IPS DF 4.7 (cell line): ENCODE measurements at regions not wholly inside any gene's neighbourhood (a gene's known extent, or its start where the extent isn't known, plus 50 kb on each side); places are given as distances from the start of the nearest gene placed in this dataset.

Experiments
- DNase-seq: peaks from one replicate; pipeline ENCODE4 v3.0.0-alpha.2; 2013; ENCODE audit warnings: low spot score; ENCODE audit errors: extremely low read depth

DNA sequence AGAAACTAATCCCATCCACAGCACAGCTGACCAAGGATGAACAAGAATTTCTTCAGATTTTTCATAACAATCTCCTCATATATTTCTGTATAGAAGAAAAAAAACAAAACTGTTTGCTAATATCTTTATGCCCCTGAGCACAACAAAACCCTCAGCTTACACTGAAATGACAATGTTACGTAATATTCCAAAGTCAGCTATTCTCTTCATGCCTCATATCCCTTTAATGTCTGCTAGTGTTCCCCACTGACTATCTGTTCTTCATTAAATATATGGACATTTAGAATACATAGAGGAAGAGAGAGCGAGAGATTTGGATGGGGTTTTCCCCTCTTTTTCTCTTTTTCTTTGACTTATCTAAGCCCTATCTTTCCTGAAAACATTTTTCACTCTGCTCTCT lies 87.9 kb upstream of the GULP1 start:
- DNase-seq: no peak

DNA sequence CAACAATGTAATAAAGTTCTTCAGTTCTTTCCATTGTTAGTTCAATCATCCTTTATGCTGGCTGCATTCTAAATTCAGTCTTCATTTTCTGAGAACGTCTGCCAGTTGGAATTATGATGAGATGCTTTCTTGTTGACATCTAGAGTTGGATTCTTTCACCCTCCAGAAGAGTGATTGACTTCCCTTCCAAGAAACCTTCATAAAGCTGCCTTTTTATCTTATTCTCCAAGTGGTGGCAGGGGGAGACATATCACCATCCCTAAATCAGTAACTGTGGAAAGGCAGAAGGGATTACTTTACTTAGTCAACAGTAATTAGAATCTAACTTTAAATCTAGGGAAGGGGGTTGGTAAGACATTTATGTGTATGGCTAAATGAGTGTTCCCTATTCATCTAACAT lies 86.8 kb upstream of the GULP1 start:
- no peak for DNase-seq

DNA sequence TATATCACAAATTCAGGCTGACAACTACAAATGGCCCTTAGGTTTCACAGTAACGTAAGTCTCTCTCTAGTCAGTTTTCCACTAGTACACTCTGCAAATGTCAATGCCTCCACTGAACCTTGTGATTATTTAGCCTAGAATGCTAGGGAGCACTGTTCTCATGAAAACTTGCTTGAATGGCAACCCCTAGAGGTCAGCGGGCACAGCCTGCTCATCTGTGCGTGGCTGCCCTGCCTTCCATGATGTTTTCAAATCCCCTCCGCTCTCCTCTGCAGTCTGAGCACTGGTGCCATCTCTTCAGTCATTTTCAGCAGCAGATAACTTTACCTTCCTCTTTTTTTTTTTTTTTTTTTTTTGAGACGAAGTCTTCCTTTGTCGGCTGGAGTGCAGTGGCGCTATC lies 84.1 kb upstream of the GULP1 start:
- DNase-seq: no peak

DNA sequence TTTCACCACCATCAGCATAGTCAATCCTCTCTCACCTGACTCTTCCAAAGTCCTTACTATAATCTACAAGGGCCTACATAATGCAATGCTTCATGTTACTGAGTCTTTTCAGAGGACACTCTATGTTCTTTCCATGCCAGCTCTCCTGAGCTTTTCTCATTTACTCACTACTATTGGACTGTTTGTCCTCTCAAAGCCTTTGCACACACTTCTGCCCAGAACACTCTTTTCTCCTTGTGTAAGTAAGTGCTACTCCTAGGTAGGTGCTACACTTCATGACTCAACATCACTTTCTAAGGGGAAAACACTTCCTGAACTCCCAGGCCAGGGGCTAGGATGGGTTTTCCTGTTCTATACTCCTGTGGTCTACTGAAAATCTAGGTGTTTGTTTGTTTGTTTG lies 82.5 kb upstream of the GULP1 start:
- DNase-seq: no peak

DNA sequence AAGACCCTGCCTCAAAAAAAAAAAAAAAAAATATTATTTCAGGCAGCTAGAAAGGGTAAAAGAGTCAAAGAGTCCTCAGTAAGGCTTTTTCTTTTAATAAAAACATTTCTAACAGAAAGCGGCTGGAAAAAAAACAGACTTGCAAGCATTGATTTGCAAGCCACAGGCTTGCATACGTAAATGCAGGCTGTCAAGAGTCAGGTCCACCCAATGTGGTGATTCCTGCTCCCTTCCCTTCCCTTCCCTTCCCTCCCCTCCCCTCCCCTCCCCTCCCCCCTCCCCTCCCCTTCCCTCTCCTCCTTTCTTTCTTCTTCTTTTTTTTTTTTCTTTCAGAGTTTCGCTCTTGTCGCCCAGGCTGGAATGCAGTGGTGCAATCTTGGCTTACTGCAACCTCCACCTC lies 74.4 kb upstream of the GULP1 start:
- DNase-seq: no peak

DNA sequence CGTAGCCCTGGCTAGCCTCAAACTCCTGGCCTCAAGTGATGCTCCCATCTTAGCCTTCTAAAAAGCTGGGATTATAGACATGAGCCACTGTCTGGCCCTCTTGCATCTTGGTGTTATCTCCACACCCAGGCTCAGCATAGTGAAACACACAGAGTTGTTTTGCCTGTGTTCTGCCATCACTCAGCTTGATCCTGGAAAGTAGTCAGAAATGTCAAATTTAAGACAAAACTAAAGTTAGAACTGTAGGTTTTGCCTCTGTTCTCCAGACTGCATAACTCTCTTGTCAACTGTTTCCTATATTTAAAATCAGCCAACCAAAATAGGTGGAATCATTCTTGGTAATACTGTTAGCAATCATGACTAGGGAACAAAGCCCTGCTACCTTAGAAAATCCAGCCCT lies 72.1 kb upstream of the GULP1 start:
- DNase-seq: no peak

DNA sequence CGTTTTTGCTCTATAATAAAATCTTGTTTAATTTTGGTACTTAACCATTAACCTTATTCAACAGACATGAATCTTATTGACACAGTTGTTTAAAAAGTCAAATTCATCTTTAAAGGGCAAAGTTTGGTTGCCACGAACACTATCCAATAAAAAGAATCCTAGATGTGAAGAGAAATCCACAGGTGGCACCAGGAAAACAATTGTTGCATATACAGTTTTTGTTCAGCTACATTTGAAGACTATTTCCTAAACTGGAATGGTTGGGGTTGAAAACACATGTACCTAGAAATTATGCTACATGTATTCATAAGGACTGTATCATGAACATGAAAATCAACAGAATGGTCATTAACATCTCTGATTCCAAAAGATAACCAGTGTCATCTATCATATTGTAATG lies 71.1 kb upstream of the GULP1 start:
- DNase-seq: no peak

DNA sequence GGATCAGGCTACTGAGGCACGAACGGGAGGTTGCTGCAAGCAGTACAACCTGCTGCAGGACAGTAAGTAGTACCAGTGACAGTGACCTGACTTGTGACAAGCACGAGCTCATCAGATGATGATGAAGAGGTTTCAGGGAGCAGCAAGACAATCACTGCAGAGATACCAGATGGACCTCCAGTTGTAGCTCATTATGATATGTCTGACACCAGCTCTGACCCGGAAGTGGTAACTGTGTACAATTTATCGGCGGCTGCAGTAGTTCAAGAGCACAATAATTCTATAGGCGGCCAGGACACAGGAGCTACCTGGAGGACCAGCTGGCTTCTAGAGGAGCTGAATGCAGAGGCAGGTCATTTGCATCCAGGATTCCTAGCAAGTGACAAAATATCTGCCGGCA lies 64.0 kb upstream of the GULP1 start:
- no peak for DNase-seq

DNA sequence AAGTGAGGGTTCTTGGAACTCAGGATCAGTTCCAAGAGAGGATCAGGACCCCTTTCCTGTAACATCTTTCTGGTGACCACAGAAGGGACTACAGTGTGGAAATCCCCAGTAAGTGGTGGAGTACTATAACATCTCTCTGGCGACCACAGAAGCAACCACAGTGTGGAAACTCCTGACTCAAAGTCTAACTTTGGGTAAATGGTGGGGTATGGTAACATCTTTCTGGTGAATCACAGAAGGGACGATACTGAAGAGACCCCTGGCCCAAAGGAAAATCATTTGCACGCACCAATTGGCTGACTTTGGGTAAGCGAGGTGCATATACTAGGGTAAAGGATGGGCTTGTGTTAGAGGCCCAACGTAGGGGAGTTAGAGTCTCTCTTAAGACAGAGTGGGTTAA lies 56.3 kb upstream of the GULP1 start:
- no peak for DNase-seq

DNA sequence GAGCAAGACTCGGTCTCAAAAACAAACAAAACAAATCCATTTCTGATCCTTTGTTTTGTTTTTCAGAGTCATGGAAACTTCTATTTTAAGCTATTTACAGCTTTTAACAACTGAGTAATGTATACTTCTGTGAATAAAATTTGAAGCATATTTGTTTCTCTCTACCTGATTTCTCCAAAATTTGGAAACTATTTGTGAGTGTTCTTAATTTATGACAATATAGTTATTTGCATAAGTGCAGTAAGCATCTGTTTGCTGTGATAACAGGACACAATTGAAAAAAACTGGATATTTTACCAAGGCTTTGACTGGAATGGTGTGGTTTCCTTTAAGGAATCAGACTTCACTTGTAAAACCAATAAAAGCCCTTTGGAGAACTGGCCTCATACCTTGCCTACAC lies 53.3 kb upstream of the GULP1 start:
- DNase-seq: no peak
